GM13976 (cell line): ENCODE measurements at regions not wholly inside any gene's neighbourhood (a gene's known extent, or its start where the extent isn't known, plus 50 kb on each side); places are given as distances from the start of the nearest gene placed in this dataset.

Experiments used
- DNase-seq: peaks from one replicate; pipeline ENCODE4 v3.0.0; 2012; ENCODE audit warnings: low spot score
- in situ Hi-C: fragments of 300-500 bp; cut with MboI; formaldehyde crosslinking; loops from one replicate; pipeline ENCODE4 v1.12.0; 2022; ENCODE audit warnings: low sequenced_read_pairs, mixed read lengths, inconsistent platforms; ENCODE audit not compliant: unreplicated experiment
- TF ChIP-seq, protein P1 (sequence below): IDR thresholded peaks from 2 replicates; pipeline ENCODE4 v1.5.1; 2012; ENCODE audit warnings: borderline replicate concordance, mild to moderate bottlenecking; ENCODE audit not compliant: insufficient read depth; ENCODE audit errors: extremely low read depth, missing control alignments, control extremely low read depth

DNA sequence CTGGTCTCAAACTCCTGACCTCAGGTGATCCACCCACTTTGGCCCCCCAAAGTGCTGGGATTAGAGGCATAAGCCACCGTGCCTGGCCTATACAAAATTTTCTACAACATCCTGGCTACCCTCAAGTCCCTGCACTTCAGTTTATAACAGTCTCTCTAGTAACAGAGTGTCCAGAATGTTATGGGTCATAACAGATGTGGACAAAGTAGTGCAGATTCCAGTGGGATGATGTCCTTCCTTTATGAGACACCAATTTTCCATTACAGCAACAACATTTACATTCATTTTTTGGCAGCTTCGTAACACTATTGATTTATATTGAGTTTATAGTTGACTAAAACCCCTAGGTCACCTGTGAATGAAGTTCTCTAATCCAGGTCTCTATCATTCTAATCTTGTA is 429.4 kb upstream of the PTBP2 start:
- no peak for DNase-seq
- TF ChIP-seq, protein P1, sequence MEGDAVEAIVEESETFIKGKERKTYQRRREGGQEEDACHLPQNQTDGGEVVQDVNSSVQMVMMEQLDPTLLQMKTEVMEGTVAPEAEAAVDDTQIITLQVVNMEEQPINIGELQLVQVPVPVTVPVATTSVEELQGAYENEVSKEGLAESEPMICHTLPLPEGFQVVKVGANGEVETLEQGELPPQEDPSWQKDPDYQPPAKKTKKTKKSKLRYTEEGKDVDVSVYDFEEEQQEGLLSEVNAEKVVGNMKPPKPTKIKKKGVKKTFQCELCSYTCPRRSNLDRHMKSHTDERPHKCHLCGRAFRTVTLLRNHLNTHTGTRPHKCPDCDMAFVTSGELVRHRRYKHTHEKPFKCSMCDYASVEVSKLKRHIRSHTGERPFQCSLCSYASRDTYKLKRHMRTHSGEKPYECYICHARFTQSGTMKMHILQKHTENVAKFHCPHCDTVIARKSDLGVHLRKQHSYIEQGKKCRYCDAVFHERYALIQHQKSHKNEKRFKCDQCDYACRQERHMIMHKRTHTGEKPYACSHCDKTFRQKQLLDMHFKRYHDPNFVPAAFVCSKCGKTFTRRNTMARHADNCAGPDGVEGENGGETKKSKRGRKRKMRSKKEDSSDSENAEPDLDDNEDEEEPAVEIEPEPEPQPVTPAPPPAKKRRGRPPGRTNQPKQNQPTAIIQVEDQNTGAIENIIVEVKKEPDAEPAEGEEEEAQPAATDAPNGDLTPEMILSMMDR = no peak
- in situ Hi-C loops = no loop called here

DNA sequence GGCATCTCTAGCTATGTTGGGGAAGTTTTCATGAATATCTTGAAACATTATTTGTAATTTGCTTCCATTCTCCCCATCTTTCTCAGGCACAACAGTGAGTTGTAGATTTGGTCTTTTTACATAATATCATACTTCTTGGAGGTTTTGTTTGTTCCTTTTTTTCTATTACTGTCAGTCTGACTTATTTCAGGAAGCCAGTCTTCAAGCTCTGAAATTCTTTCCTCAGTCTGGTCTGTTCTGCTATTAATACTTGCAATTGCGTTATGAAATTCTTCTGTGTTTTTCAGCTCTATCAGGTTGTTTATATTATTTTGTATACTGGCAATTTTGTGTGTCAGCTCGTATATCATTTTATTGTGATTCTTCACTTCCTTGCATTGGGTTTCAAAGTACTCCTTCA is 424.6 kb upstream of the PTBP2 start:
- in situ Hi-C loops = no loop called here
- TF ChIP-seq, protein P1 = no peak
- no peak for DNase-seq

DNA sequence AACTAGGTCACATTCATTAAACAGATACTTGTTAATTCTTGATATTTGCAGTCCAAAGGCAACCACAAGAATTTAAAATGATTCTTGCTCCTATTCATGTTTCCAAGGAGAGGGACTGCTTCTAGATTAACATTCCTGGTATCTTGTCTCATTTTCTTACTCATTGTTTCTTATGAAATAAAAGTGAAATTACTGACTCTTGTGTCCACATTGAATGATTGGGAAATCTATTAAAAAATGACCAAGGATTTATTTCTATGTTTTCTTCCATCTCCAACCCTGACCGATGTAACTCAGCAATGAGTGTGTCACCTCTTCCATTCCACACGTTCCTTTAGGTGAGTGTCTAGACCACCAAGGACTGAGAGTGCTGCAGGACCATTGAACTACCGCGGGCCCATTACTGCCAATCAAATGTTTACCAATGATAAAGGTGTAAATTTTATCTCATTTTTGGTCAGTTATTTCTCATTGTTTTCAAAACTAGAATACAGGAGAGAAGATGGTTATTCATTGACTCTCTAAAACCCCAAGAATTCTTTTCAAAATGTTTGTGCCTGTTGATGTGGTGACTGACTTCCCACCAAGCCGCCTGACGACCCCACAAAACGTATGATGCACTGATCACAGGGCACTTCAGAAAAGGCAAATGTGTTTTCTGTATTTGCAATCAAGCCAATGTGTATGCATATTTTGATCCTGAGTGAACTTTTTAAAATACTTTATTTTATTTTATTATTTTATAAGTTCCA is 414.6 kb upstream of the PTBP2 start:
- TF ChIP-seq, protein P1 = no peak
- in situ Hi-C loops = no loop called here
- no peak for DNase-seq

DNA sequence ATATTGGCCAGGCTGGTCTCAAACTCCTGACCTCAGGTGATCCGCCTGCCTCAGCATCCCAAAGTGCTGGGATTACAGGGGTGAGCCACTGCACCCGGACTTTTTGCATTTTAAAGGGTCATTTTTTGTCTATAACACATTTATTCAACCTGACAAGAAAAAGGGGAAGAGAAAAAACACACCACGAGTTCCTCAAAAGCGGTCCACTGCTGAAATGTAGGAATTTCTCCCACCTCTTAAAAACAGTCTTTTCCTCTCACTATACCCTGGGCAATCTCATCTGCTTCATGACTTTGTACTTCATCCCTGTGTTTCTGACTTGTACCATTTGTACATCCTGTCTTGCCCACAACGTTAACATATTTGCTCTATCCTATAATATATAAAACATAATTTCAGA is 413.3 kb upstream of the PTBP2 start:
- in situ Hi-C loops = no loop called here
- no peak for DNase-seq
- TF ChIP-seq, protein P1 = no peak

DNA sequence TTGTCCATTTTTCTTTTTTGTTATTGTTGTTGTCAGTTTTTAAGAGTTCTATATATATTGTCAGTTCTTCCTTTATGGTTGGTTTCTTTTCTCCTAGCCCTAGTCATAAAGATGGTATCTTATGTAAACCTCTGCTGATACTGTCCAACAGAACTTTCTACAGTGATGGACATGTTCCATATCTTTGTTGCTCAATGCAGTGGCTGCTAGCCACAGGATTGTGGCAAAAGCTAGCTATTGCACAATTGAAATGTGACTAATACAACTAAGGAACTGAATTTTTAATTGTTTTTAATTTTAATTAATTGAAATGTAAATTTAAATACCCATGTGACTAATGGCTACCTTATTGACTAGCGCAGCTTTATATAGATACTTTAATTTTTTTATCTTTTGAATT is 411.8 kb upstream of the PTBP2 start:
- in situ Hi-C loops = no loop called here
- TF ChIP-seq, protein P1 = no peak
- DNase-seq = no peak

DNA sequence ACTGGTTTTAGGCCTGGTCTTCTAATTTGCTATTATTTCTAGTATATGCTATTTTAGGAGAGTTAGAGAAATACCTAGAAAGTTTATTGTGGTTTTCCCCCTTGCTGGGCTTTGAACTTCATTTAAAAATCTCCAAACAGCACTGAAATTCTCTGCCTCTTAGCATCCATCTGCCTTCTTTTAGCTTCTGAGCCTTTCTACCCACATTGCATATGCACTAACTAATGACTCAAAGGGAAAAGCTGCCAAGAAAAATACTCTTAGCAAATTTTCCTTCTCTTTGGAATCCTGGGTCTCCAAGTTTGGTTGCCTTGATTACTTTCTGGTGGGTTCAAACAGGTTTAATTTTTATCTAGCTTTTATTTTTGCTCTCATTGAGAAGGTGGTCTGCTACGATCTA is 408.4 kb upstream of the PTBP2 start:
- in situ Hi-C loops = no loop called here
- TF ChIP-seq, protein P1 = no peak
- no peak for DNase-seq
